ENCODE measurements at regions not wholly inside any gene's neighbourhood (a gene's known extent, or its start where the extent isn't known, plus 50 kb on each side); places are given as distances from the start of the nearest gene placed in this dataset.
"Not testable (repeated sequence)": the region's sequence is repeated elsewhere in the genome, so short reads cannot be mapped to it uniquely, and the experiment has no call there.

DNA sequence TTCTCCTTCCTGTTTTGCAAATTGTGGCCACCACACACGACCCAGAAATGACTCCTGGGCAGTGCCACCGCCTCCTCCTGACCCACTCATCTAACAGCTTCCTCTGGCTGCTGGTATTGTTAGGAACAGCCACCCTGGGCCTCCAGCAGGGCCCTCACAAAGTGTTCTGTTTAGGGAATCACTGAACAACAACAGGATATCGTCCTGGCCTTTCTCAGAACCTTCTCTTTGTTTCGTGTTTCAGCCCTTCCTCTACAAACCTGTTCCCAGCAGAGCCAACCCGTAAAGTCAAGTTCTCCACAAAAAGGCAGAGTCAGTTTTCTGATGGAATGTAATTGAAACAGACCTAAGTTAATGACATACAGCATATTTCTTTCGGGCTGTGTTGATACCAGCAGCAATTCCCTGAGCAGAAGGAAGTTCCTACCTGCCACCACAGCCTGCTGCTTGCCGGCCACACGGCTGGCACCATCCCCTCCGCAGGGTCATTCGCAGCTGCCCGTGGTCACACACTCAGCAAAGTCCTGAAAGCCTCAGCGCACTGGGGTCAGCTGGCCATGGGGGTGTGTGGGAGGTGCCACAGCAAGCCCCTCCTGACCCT lies 91.7 kb upstream of the PITRM1 start:
- no peak for DNase-seq (ENCODE audit: low spot score)

DNA sequence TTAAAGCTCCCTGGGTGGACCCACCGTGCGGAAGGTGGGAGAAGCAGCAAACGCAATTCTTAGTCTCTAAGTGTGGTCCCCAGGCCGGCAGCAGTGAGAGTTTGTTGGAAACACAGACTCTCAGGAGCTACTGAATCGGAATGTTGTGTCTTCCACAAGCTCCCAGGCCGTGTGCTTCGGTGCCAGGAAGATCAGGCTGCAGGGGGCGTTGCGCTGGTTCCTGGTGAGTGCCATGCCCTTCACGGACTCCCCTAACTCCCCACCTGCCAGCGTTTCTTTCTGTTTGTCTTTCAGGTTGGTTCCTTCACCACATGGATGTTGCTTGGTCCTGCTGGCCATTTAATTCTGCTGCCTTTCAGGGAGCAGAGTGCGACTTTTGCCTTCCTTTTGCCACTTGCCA lies 91.2 kb upstream of the PITRM1 start:
- DNase-seq (ENCODE audit: low spot score): no peak

DNA sequence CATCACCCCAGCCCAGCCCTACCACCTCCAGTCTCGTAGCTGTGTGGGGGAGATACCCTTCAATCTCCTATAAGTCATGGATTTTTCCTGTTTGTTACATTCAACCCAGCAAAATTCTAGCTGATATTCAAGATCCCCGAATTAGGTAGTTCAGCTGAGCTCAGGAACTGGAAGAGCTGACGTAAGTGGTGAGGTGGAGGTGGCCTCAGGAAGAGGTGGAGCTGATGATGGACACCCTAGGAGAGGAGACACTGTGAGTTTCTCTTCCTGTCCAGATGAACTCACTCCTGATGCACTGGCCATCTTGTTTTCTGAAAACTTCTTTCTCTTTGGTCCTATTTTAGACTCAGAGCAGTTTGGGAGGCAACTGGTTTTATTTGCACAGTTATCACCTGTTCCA lies 90.5 kb upstream of the PITRM1 start:
- no peak for DNase-seq (ENCODE audit: low spot score)

DNA sequence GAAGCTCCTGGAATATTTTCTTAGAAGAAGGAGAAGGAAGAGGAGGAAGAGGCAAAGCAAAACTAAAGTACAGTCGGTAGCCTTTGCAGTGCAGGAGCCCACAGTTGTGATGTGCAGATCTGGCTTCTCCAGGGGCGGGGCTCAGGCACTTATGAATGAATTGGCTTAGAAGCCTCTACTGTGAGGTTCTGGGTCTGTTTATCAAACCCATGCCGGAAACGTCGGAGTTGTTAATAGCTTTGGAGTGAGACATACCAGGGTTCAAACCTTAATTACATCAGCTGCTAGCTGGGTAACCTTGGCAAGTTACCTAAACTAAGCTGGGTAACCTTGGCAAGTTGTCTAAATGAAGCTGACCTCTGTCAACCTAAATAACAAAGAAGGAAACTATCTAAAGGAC lies 89.3 kb upstream of the PITRM1 start:
- DNase-seq (ENCODE audit: low spot score): no peak

DNA sequence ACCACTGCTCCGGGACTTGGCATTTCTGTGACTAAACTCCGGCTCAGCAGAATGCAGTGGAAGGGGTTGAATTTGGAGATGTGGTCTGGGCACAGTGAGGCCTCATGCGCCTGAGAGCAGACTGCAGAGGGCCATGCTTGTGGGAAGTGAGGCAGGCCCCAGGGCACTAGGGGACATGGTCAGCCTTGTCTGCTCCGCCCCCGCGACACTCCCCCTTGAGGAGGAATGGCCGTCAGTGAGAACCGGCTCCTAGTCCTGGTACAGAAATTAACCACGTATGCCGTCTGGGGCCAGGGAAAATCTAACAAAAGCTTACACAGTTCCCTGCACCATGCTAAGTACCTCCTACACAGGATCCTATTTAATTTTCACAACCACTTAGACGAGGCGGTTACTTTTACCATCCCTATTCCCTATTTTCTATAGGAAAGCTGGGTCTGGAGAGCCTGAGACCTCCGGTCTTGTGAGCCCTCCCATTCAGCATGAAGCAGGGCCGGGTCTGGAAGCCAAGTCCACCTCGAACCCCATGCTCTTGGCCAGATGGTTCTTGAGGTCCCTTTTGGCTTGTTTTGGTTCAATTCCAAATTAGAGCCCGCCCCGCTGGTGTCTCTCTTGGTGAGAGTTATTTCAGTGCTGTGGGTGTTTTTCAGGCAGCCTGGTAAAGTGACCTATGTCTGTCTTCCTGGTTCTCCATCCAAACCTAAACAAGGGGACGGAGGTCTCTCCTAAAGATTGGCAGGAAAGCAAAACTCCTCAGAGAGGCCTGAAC lies 87.7 kb upstream of the PITRM1 start:
- DNase-seq (ENCODE audit: low spot score): no peak

DNA sequence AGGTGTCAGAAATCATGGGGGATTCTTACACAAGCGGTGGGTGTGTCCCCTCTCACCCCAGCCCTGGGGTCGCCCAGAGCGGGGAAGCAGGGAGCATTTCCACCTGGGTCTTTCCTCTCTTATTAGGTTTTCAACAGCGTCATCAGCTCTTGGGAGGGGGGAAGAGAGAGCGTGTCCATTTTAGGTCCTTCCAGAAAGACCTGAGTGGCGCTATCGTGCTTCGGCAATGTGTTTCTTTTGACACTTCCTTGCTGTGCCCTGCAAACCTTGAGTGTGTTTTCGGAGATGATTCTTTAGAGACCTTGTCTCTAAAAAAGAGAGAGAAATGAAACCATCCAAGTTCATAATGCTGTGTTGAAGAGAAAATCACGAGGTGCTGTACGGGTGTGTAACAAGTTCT lies 86.9 kb upstream of the PITRM1 start:
- no peak for DNase-seq (ENCODE audit: low spot score)

DNA sequence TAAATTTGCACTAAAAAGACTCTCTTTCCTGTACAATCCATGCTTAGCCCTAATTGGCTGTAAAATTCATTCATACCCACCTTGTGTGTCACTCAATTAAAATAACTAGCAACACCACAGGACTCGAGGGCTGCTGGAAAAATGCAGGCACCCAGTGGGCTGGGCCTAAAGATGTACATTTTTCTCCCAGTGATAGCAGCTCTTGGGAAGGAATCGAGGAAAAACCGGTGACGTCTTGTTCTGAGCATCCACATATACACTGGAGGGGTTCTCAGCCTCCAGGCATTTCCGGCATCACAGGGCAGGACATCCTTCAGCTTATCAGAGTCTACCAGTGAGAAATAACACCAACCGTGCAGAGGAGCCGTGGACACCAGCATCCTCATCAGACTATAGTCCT lies 85.8 kb upstream of the PITRM1 start:
- no peak for DNase-seq (ENCODE audit: low spot score)

DNA sequence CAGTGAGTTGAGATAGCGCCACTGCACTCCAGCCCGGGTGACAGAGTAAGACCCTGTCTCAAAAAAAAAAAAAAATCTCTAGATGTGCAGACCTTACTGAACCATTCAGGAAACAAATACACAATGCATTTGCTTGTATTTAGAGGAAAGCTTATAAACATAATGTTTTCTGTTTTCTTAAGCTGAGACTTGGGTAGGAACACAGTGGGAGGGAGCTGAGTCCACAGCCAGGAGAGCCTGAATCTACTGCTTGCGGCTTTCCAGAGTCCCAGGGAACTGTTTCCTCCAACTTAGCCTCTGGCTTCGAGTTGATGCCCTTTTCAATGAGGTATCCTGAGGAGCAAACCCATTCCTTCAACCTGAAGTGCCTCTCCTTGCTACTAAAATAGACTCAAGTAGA lies 83.0 kb upstream of the PITRM1 start:
- DNase-seq (ENCODE audit: low spot score): no peak

DNA sequence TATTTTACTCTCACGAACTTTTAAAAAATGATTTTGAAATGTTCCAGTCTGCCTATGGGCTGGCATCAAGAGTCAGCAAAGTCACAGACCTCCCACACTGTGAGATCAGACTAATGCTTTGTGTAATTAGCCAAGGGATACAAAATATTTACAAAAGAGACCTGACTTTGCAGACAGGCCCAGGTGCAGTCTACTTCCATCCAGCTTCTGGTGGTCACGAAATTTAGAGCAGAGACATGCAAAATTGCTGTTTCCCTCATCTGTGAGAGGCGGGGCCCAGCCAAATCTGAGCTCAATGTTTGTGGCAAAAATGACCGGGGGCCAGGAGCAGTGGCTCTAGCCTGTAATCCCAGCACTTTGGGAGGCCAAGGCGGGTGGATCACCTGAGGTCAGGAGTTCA lies 82.5 kb upstream of the PITRM1 start:
- no peak for DNase-seq (ENCODE audit: low spot score)

DNA sequence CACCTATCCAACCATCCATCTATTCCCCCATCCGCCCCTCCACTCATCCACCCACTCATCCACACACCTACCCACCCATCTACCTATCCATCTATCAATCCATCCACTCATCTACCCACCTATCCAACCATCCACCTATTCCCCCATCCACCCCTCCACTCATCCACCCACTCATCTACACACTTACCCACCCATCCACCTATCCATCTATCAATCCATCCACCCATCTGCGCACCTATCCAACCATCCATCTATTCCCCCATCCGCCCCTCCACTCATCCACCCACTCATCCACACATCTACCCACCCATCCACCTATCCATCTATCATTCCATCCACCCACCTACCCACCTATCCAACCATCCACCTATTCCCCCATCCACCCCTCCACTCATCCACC lies 81.4 kb upstream of the PITRM1 start:
- not testable (repeated sequence) for DNase-seq (ENCODE audit: low spot score)

DNA sequence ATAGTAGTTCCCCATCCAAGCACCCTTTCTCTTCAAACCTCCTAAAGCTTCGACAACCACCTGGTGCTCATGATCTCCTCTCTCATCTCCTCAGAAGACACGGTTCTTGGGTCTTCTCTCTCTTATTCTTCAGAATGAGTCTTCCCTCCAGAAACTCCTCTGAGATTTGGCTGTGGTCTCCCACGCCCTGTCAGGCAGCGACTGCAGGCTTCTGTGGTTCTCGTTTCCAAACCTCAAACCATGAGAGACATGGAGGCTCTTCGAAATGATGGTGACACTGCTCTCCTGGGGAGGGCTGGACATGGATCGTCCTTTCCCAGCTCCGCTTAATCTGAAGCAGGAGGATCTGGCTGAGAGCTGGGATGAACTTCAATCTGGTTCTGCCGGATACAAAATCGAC lies 78.6 kb upstream of the PITRM1 start:
- DNase-seq (ENCODE audit: low spot score): no peak

DNA sequence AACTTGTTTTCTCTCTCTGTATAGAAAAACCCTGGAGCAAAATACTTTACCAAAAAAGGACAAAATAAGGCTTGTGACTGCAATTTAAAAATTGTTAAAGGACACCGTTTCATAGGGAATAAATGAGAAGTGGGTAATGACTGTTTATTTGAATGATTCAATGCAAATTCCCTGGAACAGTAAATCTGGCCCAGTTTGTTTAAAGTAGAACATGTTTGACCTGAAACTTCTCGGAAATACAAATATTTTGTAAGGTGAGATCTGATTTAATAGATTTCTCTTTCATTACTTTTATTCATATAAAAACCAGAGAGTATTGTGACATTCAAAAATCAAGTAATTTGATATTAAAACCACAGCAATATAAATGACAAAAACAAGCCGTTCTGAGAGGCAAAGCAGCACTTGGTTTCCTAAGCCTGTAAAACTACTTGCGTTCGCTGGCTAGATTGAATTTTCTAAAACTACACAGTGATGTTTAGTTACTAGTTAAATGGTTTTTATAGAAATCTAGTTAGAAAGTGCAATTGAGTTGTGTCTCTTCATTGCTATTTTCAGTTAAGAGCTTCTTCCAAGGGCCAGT lies 76.8 kb upstream of the PITRM1 start:
- no peak for DNase-seq (ENCODE audit: low spot score)

DNA sequence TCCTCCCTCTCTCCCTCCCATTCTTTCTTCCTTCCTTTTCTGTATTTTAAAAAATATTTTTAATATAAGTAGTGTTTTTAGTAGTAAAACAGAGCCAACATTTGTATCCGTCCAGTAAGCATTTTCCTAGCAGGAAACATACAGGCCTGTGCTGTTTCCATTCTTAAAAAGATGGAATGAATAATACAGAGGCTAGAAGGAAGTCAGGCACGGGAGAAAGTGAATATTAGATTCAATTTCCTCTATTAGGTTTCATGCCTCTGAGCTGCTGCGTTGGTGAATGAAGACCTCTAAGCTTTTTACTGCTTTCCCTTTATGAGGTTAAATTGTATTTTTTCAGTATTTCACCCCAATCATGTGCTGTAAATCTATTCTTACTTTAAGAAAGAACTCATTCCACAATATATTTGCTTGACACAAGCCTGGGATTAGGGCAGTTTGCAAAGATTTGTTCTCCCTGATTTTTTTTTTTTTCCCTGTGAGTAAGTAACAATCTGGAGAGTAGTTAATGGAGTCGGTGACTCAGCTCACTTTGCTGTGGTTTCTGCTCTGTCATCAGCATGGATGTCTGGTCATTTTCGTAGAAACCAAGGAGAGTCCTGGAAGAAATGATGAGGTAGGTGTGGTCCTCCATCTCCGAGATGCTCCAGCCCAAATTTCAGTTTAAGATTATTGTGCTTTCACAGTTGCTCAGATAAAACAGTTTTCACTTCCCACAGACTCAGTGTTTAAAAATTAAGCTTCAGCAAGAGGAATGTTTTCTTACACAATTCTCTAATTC lies 76.1 kb upstream of the PITRM1 start:
- no peak for DNase-seq (ENCODE audit: low spot score)

DNA sequence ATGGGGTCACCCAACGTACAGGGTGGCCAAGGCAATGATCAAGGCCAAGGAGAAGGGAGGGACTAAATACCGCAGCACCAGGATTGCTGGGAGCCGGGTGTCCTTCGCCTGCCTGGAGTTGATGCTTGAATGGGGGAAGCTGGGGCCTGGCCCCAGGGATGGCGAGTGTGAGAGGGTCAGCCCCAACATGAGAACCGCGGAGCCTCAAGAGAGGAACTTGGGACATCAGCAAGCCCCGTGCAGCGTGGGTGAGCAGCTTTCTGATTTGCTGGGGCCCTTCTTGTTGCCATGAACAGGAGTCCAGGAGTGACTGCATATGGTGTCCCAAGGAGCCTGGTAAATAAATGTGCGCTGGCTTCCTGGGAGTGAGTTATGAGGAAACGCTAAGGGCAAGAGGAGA lies 72.8 kb upstream of the PITRM1 start:
- no peak for DNase-seq (ENCODE audit: low spot score)

DNA sequence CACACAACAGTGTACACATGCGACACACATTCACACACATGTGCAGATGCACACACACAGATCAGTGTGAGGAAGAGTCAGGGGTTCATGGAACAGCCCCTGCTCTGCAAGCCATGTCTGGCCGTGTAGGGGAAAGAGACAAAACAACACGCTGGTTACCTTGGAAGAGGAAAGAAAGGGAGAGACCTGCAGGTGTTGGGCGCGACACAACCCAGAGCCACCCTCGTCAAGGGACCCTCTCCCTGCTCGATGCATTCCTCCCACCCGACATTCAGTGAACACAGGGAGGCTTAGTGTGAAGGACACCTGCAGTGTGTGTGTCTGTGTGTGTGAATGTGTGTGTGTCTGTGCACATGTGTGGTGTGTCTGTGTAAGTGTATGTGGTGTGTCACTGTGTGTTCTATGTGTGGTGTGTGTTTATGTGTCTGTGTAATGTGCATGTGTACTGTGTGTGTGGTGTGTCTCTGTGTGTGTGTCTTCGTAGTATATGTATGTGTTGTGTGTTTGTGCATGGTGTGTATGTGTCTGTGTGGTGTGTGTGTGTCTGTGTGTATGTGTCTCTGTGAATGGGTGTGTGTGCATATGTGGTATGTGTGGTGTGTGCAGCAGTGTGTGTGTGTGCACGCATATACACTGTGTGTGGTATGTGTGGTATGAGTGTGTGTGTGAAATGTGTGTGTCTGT lies 69.5 kb upstream of the PITRM1 start:
- DNase-seq (ENCODE audit: low spot score): no peak

DNA sequence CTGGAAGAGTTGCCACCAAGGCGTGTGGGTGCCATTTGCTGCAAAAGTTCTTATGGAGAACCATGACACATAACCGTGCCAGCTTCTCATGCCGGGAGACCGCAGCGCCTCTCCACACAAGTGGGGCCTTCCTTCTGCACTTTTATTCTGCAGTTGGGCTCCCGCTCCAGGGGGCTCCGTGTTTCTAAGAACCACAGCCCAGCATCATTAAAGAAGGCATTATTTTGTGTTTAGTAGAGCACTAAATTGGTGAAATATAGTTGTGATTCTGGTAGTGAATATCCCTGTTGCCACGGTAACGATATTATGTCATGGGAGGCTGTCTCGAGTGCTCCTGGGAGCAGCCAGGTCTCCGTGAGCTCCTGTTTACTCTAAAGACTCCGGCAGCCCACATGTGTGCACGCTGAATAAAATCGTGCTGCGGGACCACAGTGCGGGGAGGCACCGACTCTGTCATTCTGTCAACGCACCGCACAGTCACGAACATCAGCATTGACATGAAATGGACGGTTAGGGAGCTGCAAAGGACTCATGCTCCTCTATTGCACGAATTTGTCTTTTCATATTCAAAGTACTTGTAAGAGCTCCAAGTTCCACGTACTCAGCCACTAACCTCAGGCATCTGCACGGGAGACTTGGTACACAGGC lies 68.8 kb upstream of the PITRM1 start:
- no peak for DNase-seq (ENCODE audit: low spot score)

DNA sequence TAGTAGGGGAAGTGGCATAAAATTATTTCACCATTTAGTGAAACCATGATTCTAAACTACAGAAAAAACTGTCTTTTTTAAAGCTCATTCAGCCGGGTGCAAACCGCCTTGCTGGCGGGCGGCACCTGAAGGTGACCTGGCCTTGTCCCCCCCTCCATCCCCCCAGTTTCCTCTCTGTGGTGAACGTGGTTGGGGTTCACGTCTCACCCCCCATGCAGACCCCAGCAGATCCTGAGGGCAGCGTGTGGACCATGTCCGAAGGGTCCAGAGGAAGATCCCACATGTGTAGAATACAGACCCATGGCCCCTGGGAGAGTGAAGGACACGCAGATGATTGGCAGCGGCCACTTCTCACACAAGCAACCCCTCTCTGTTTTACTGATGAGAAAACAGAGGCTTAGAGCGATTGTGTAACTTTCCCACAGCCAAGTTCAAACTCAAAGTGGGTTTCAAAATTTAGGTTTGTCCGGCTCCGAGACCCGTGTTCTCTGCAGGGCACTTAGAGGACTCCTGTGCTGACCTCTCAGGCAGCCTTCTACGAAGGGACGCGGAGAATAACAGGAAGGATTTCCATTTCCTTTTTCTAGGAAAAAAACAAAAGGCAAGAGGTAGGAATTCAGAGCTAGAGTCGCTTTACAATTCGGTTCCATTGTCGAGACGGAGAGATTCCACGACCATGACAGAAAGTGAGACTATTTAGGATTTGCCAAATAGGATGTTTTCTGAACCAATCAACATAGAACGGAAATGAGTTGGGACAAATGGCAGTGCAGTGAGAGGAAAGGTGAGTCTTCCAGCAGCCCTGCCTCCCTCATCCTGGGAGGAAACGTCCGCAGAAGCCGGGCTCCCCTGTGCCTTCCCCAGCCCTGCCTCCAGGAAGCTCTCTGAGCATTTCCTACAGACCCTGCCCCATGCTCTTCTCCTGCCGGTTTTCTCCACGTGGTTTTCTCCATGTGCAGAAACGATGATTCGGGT lies 67.6 kb upstream of the PITRM1 start:
- DNase-seq (ENCODE audit: low spot score): no peak

DNA sequence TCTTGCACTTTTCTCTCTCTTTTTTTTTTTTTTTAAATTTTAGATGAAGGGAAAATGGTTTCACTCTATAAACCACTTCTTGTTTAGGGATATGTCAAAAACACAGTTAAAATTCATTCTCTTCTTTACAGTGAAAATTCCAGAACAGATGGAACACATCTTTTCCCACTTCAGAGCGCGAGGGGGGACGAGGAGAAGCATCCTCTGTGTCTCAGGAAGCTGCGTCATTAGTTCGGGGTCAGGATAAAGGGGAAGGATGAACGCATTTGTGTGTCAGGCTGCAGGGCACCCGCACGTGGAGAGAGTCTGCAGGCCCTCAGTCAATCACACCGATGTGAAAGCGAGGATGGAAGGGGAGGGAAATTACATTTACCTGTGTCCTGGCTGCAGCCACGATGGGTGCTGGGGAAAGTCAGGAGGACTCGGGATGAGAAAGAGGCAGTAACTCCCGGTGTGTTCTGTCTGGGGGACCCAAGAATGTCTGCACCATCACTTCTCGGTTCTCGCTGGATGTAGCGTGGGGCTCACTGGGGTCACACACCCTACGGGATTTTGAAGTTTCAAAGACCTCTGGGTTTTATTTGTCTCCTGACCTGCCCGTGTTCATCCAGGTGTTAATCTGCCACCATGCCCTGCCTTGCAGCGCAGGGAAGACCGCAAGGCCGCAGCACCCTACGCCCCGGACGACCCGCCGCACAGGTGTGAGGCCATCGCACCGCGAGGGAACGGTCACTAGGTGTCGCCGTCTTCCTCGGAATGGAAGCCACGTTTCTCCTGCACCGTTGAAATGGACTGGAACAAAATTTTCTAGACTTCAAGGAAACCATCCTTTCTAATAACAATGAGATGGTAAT lies 66.7 kb upstream of the PITRM1 start:
- DNase-seq (ENCODE audit: low spot score): no peak

DNA sequence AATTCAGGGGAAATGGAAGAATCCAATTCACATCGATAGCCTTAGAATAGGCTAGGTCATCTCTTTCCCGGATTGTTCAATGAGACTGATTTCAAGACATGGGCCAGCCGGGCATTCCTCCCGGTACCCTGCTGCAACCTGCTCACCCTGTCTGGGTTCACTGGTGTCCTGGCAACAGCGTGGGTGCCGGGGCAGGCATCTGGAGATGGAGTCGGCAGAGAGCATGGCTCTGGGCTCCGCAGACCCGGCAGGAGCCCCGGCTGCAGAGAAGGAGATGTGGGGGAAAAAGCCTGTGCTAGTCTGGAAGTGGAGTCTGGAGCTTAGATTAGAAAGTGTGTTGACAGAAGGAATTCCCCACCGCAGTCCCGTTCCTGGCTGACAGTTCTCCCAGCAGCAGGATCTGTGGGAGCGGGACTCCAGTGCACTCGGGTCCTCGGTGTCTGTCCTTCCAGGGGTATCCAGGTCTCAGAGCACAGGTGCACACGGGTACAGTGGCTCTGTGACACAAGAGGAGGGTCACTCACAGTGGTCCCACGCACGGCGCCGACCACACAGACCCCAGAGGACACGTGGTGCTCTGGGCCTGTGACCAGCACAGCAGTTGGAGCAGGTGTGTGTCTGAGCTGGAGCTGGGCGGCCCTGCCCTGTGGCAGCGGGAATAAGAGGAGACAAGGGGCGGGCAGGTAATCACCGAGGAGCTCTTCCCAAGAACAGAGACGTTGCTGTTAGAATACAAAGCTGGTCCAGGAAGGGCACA lies 65.7 kb upstream of the PITRM1 start:
- DNase-seq (ENCODE audit: low spot score): no peak
